H1 (cell line): ENCODE measurements at regions not wholly inside any gene's neighbourhood (a gene's known extent, or its start where the extent isn't known, plus 50 kb on each side); places are given as distances from the start of the nearest gene placed in this dataset.

Experiments
- CTCF ChIA-PET: fragments of 300-600 bp; sonication (Branson Sonifier 250); formaldehyde crosslinking; loops from one replicate; lab custom pipeline; 2021; ENCODE audit not compliant: partially characterized antibody; lab: Charles Lee
- POLR2A ChIA-PET: fragments of 300-600 bp; sonication (Branson Sonifier 250); formaldehyde crosslinking; loops from one replicate; lab custom pipeline; 2021; ENCODE audit warnings: inconsistent platforms; ENCODE audit not compliant: partially characterized antibody; lab: Charles Lee
- DNase-seq, 2 experiments: peaks; one replicate each; pipeline versions ENCODE4 v3.0.0 to v3.0.0-alpha.2; 2010 to 2022; ENCODE audit warnings: low spot score in 2 of 2, low read depth in 1 of 2, mixed read lengths in 1 of 2
- FAIRE-seq: peaks from 2 replicates; lab custom pipeline; 2011; peaks lifted over from hg19 to GRCh38; lab: Jason Lieb, UNC
- H2AFZ ChIP-seq: 2 replicates; pipeline ENCODE4 v1.8.1; 2012; ENCODE audit warnings: low read length, inconsistent platforms
- H2AK5ac ChIP-seq: 2 replicates; pipeline ENCODE4 v1.6.1; 2013; ENCODE audit warnings: low read depth, low read length
- H2BK120ac ChIP-seq: replicated peaks from 2 replicates; pipeline ENCODE3; 2013; ENCODE audit warnings: low read depth, low read length, inconsistent platforms
- H2BK12ac ChIP-seq: 2 replicates; pipeline ENCODE4 v1.6.1; 2013; ENCODE audit warnings: low read depth, low read length
- H2BK15ac ChIP-seq: 2 replicates; pipeline ENCODE4 v1.6.1; 2013; ENCODE audit warnings: low read length
- H2BK20ac ChIP-seq: 2 replicates; pipeline ENCODE4 v1.6.1; 2013; ENCODE audit warnings: low read length
- H2BK5ac ChIP-seq: 2 replicates; pipeline ENCODE4 v1.6.1; 2013; ENCODE audit warnings: low read depth, low read length
- H3K14ac ChIP-seq: 2 replicates; pipeline ENCODE4 v1.6.1; 2013; ENCODE audit warnings: inconsistent platforms; ENCODE audit not compliant: insufficient read length
- H3K18ac ChIP-seq: 2 replicates; pipeline ENCODE4 v1.6.1; 2013; ENCODE audit warnings: low read length; ENCODE audit errors: extremely low read depth
- H3K23ac ChIP-seq: 2 replicates; pipeline ENCODE4 v1.6.1; 2013; ENCODE audit warnings: inconsistent platforms; ENCODE audit not compliant: insufficient read length
- H3K23me2 ChIP-seq: 2 replicates; pipeline ENCODE4 v1.6.1; 2013; ENCODE audit warnings: low read depth, low read length
- H3K27ac ChIP-seq: 2 replicates; pipeline ENCODE4 v1.6.1; 2011; ENCODE audit warnings: low read depth, low read length, inconsistent platforms
- H3K27me3 ChIP-seq, 4 experiments: replicated peaks in 1 of 4; 1 replicate in 1 of 4; 2 replicates in 3 of 4; pipeline versions ENCODE4 v1.6.1 to v1.8.1; 2011 to 2013; ENCODE audit warnings: low read length in 3 of 4, mild to moderate bottlenecking in 3 of 4, inconsistent platforms in 2 of 4, mixed read lengths in 2 of 4, moderate library complexity in 1 of 4; ENCODE audit not compliant: control insufficient read depth in 3 of 4, insufficient read depth in 3 of 4; ENCODE audit errors: extremely low read depth in 1 of 4
- H3K36me3 ChIP-seq, 4 experiments: 2 replicates each; pipeline versions ENCODE4 v1.6.1 to v1.8.1; 2011 to 2013; ENCODE audit warnings: mild to moderate bottlenecking in 4 of 4, low read length in 3 of 4, moderate library complexity in 2 of 4, control low read depth in 1 of 4, inconsistent platforms in 1 of 4; ENCODE audit not compliant: insufficient read depth in 4 of 4, control insufficient read depth in 2 of 4
- H3K4ac ChIP-seq: replicated peaks from 2 replicates; pipeline ENCODE3; 2013; ENCODE audit warnings: low read length, low read depth, mixed read lengths, inconsistent platforms; ENCODE audit not compliant: insufficient read length
- H3K4me1 ChIP-seq, 4 experiments: replicated peaks in 1 of 4; 1 replicate in 1 of 4; 2 replicates in 3 of 4; pipeline versions ENCODE4 v1.6.1 to v1.8.1; 2011 to 2013; ENCODE audit warnings: low read length in 3 of 4, inconsistent platforms in 2 of 4, mixed read lengths in 1 of 4; ENCODE audit not compliant: insufficient read depth in 4 of 4, control insufficient read depth in 3 of 4
- H3K4me2 ChIP-seq, 2 experiments: 2 replicates each; pipeline versions ENCODE4 v1.6.1 to v1.8.1; 2011 to 2013; ENCODE audit warnings: low read depth in 2 of 2, low read length in 2 of 2, control low read depth in 1 of 2, inconsistent platforms in 1 of 2, mild to moderate bottlenecking in 1 of 2; ENCODE audit not compliant: insufficient read depth in 1 of 2
- H3K4me3 ChIP-seq, 4 experiments: fragments of 200-600, 300-600 bp in 1 of 4; sonication (generic), shearing (Covaris generic), sonication (Bioruptor Twin) in 1 of 4; 2 replicates each; pipeline versions ENCODE4 v1.5.1 to v1.8.1; 2011 to 2016; ENCODE audit warnings: low read length in 4 of 4, low read depth in 3 of 4, control low read depth in 2 of 4, inconsistent platforms in 2 of 4, mild to moderate bottlenecking in 2 of 4, mixed read lengths in 1 of 4, moderate library complexity in 1 of 4; ENCODE audit not compliant: insufficient read depth in 2 of 4; ENCODE audit errors: extremely low read depth in 1 of 4
- H3K56ac ChIP-seq: replicated peaks from 2 replicates; pipeline ENCODE3; 2013; ENCODE audit warnings: low read depth, mild to moderate bottlenecking, mixed read lengths, low read length, inconsistent platforms; ENCODE audit not compliant: insufficient read length
- H3K79me1 ChIP-seq: 2 replicates; pipeline ENCODE4 v1.6.1; 2013; ENCODE audit warnings: low read depth, low read length, control low read depth
- H3K79me2 ChIP-seq, 2 experiments: 2 replicates each; pipeline versions ENCODE4 v1.6.1 to v1.8.1; 2012 to 2013; ENCODE audit warnings: low read length in 2 of 2, mild to moderate bottlenecking in 2 of 2, inconsistent platforms in 1 of 2; ENCODE audit not compliant: insufficient read depth in 2 of 2, control insufficient read depth in 1 of 2
- H3K9ac ChIP-seq, 4 experiments: replicated peaks in 1 of 4; 1 replicate in 1 of 4; 2 replicates in 3 of 4; pipeline versions ENCODE4 v1.6.1 to v1.8.1; 2011 to 2013; ENCODE audit warnings: low read depth in 3 of 4, low read length in 3 of 4, control low read depth in 2 of 4, mild to moderate bottlenecking in 2 of 4, moderate library complexity in 2 of 4, inconsistent platforms in 1 of 4; ENCODE audit errors: extremely low read depth in 1 of 4
- H3K9me3 ChIP-seq, 2 experiments: 2 replicates each; pipeline versions ENCODE4 v1.6.1 to v1.8.1; 2012 to 2013; ENCODE audit warnings: mild to moderate bottlenecking in 2 of 2, moderate library complexity in 2 of 2, control low read depth in 1 of 2, inconsistent platforms in 1 of 2, low read depth in 1 of 2, low read length in 1 of 2, mixed read lengths in 1 of 2; ENCODE audit not compliant: insufficient read depth in 2 of 2
- H4K20me1 ChIP-seq, 2 experiments: replicated peaks in 1 of 2; 2 replicates each; pipeline versions ENCODE3 to v1.8.1; 2011 to 2013; ENCODE audit warnings: inconsistent platforms in 2 of 2, low read length in 2 of 2, mild to moderate bottlenecking in 1 of 2; ENCODE audit not compliant: insufficient read depth in 2 of 2, control insufficient read depth in 1 of 2
- H4K5ac ChIP-seq: 2 replicates; pipeline ENCODE4 v1.6.1; 2013; ENCODE audit warnings: low read length, low read depth, mixed read lengths, inconsistent platforms; ENCODE audit not compliant: insufficient read length
- H4K8ac ChIP-seq: 2 replicates; pipeline ENCODE4 v1.8.0; 2013; ENCODE audit warnings: mild to moderate bottlenecking, moderate library complexity, low read length, inconsistent platforms; ENCODE audit not compliant: insufficient read depth; ENCODE audit errors: extremely low read depth
- H4K91ac ChIP-seq: replicated peaks from 2 replicates; pipeline ENCODE3; 2013; ENCODE audit warnings: low read length, mixed read lengths, inconsistent platforms; ENCODE audit not compliant: insufficient read length
- BACH1 ChIP-seq: IDR thresholded peaks from 2 replicates; pipeline ENCODE4 v1.6.1; 2012; ENCODE audit warnings: low read length, improper control_type of control experiment
- BRCA1 ChIP-seq: IDR thresholded peaks from 2 replicates; pipeline ENCODE4 v1.6.1; 2012; ENCODE audit warnings: low read depth, low read length, improper control_type of control experiment
- CBX5 ChIP-seq: fragments of 300-800, 300-1000 bp; sonication (generic); IDR thresholded peaks from 2 replicates; pipeline ENCODE4 v1.7.1; 2016; ENCODE audit warnings: antibody characterized with exemption, low read length, low read depth
- CREB1 ChIP-seq: IDR thresholded peaks from 2 replicates; pipeline ENCODE4 v1.6.1; 2012; ENCODE audit warnings: inconsistent platforms
- EP300 ChIP-seq, 2 experiments: IDR thresholded peaks; 1 replicate in 1 of 2; 2 replicates in 1 of 2; pipeline ENCODE4 v1.6.1; 2011 to 2012; ENCODE audit warnings: low read depth in 2 of 2, low read length in 2 of 2, mild to moderate bottlenecking in 2 of 2, borderline replicate concordance in 1 of 2, inconsistent platforms in 1 of 2, moderate library complexity in 1 of 2
- GABPA ChIP-seq: IDR thresholded peaks from 2 replicates; pipeline ENCODE4 v1.6.1; 2011; ENCODE audit warnings: mild to moderate bottlenecking, low read length, moderate library complexity, borderline replicate concordance; ENCODE audit not compliant: insufficient read depth
- HDAC6 ChIP-seq: IDR thresholded peaks from one replicate; pipeline ENCODE4 v1.7.1; 2012; ENCODE audit warnings: low read depth, mild to moderate bottlenecking, inconsistent platforms, low read length, moderate library complexity
- JUN ChIP-seq: IDR thresholded peaks from 2 replicates; pipeline ENCODE4 v1.6.1; 2011; ENCODE audit warnings: low read depth, mild to moderate bottlenecking, improper control_type of control experiment, low read length
- KDM1A ChIP-seq: fragments of 200-600, 300-600 bp; sonication (generic); IDR thresholded peaks from 2 replicates; pipeline ENCODE4 v1.7.1; 2016; ENCODE audit warnings: mild to moderate bottlenecking, low read length, borderline replicate concordance
- POU5F1 ChIP-seq: IDR thresholded peaks from 2 replicates; pipeline ENCODE4 v1.6.1; 2011; ENCODE audit warnings: low read depth, mild to moderate bottlenecking, low read length, moderate library complexity
- RAD21 ChIP-seq, 2 experiments: IDR thresholded peaks in 1 of 2; conservative IDR thresholded peaks in 1 of 2; 2 replicates each; pipeline ENCODE4 v1.6.1; 2011; ENCODE audit warnings: low read depth in 2 of 2, low read length in 2 of 2, improper control_type of control experiment in 1 of 2, inconsistent platforms in 1 of 2, mild to moderate bottlenecking in 1 of 2, moderate library complexity in 1 of 2
- SAP30 ChIP-seq: fragments of 300-600 bp; sonication (generic); IDR thresholded peaks from 2 replicates; pipeline ENCODE4 v1.7.1; 2012; ENCODE audit warnings: low read length, moderate library complexity, mild to moderate bottlenecking, inconsistent platforms; ENCODE audit not compliant: insufficient read depth, insufficient replicate concordance
- SP1 ChIP-seq: IDR thresholded peaks from 2 replicates; pipeline ENCODE4 v1.6.1; 2011; ENCODE audit warnings: low read depth, low read length
- SP4 ChIP-seq: IDR thresholded peaks from 2 replicates; pipeline ENCODE4 v1.6.1; 2012; ENCODE audit warnings: low read length, inconsistent platforms
- TAF1 ChIP-seq: IDR thresholded peaks from 2 replicates; pipeline ENCODE4 v1.6.1; 2011; ENCODE audit warnings: mild to moderate bottlenecking, low read depth, low read length
- TEAD4 ChIP-seq: IDR thresholded peaks from 2 replicates; pipeline ENCODE4 v1.6.1; 2012; ENCODE audit warnings: low read depth, low read length, inconsistent platforms, mixed read lengths
- WGBS, 2 experiments: shearing (Covaris generic) in 1 of 2; methylation state at CpG; one replicate each; pipeline versions ENCODE4 v1.1.6 to v1.1.7; 2013 to 2015; ENCODE audit warnings: low lambda C conversion rate in 2 of 2, mixed read lengths in 2 of 2, inconsistent platforms in 1 of 2, low coverage in 1 of 2, missing lambda C conversion rate in 1 of 2; ENCODE audit not compliant: insufficient replicate concordance in 2 of 2, insufficient coverage in 1 of 2, insufficient read length in 1 of 2; ENCODE audit errors: extremely low coverage in 1 of 2, missing lambda C conversion rate in 1 of 2; 5-methylcytosine and 5-hydroxymethylcytosine counted together

GRCh38 chr9:75671354-75671753, 219.1 kb upstream of the PCSK5 start:
- Histone ChIP-seq H2AK5ac (no peak overlapping the region), H3K36me3 (no peaks in the 10 kb centered on the region), H3K4me3 (no peak overlapping the region), H2AFZ (no peak overlapping the region), H2BK120ac (no peak overlapping the region), H2BK20ac (no peak overlapping the region), H3K18ac (no peak overlapping the region), H3K14ac (no peak overlapping the region), H3K79me2 (no peaks in the 10 kb centered on the region), H4K91ac (no peak overlapping the region), H2BK12ac (no peak overlapping the region), H4K5ac (no peak overlapping the region), H4K8ac (no peak overlapping the region), H3K4me1 (no peaks in the 10 kb centered on the region), H3K56ac (no peak overlapping the region), H3K4me2 (no peak overlapping the region), H2BK5ac (no peak overlapping the region), H3K4ac (no peak overlapping the region), H3K9me3 (no peaks in the 10 kb centered on the region), H3K27me3 (no peaks in the 10 kb centered on the region), H3K23ac (no peak overlapping the region), H2BK15ac (no peak overlapping the region), H3K9ac (no peak overlapping the region), H3K79me1 (no peaks in the 10 kb centered on the region), H3K27ac (no peak overlapping the region), H4K20me1 (no peaks in the 10 kb centered on the region), H3K23me2 (no peaks in the 10 kb centered on the region)
- DNase-seq (no peak), FAIRE-seq (no peak)
- POLR2A ChIA-PET, result no interaction called here
- CTCF ChIA-PET, result no interaction called here
- 95% methylated on average over 1 of the region's 1 CpG; no CpG with 5 or more reads in 1 of the 2 experiments for WGBS, 2 experiments
- TF ChIP-seq BRCA1, result no peak
- no peak for TF ChIP-seq JUN
- TF ChIP-seq TAF1, result no peak
- TF ChIP-seq EP300 (IDR thresholded peaks at IDR 0.05; ENCODE audit: borderline replicate concordance in 1 of 2, low read depth in 2 of 2, low read length in 2 of 2), result no peak
- TF ChIP-seq KDM1A, result no peak
- TF ChIP-seq SAP30, result no peak
- TF ChIP-seq GABPA, result no peak
- no peak for TF ChIP-seq SP4
- no peak for TF ChIP-seq TEAD4
- TF ChIP-seq POU5F1, result no peak
- TF ChIP-seq CREB1, result no peak
- no peak for TF ChIP-seq SP1
- no peak for TF ChIP-seq HDAC6
- no peak for TF ChIP-seq CBX5
- no peak for TF ChIP-seq RAD21 (IDR thresholded peaks at IDR 0.05 in 1 of 2, conservative IDR thresholded peaks at IDR 0.05 in 1 of 2; ENCODE audit: low read depth in 2 of 2, low read length in 2 of 2)
- no peak for TF ChIP-seq BACH1
